ENCODE measurements at regions not wholly inside any gene's neighbourhood (a gene's known extent, or its start where the extent isn't known, plus 50 kb on each side); places are given as distances from the start of the nearest gene placed in this dataset.

GRCh38 chr1:61605607-61606321, 119.2 kb downstream of the TM2D1 start:
- TF ChIP-seq CTCF (IDR thresholded peaks at IDR 0.05; ENCODE audit: control extremely low read depth, extremely low read depth): no peak
- no peaks in the 10 kb centered on the region for H3K36me3 ChIP-seq (ENCODE audit: control insufficient read depth in 4 of 4, insufficient read depth in 4 of 4, low read length in 4 of 4)
- peaks cover 0 to 1% (median 0%) of the 10 kb centered on the region in 5 donors for H3K4me1 ChIP-seq (ENCODE audit: control insufficient read depth in 5 of 5, insufficient read depth in 5 of 5, low read length in 5 of 5)
- H3K27me3 ChIP-seq (ENCODE audit: control insufficient read depth in 3 of 3, insufficient read depth in 3 of 3, low read length in 2 of 3): no peaks in the 10 kb centered on the region
- H3K4me3 ChIP-seq: no peak overlapping the region
- H3K9me3 ChIP-seq (ENCODE audit: control insufficient read depth in 4 of 4, insufficient read depth in 3 of 4, low read length in 3 of 4): no peaks in the 10 kb centered on the region
- DNase-seq: no peak
- peak overlapping the region in 1 of 2 donors; percentile 35 for H3K27ac ChIP-seq (ENCODE audit: low read depth in 1 of 2, low read length in 1 of 2)
- H3K9ac ChIP-seq (ENCODE audit: insufficient read depth in 1 of 2, low read length in 2 of 2): no peak overlapping the region
- 49 to 59% methylated on average over 4 of the region's 4 CpGs for WGBS, 2 donors
- no peak for ATAC-seq (ENCODE audit: insufficient read depth, low FRiP score)

- Histone ChIP-seq H3K36me3 (ENCODE audit: control insufficient read depth in 4 of 4, insufficient read depth in 4 of 4, low read length in 4 of 4) (no peaks in the 10 kb centered on the region), H3K4me1 (ENCODE audit: control insufficient read depth in 5 of 5, insufficient read depth in 5 of 5, low read length in 5 of 5) (peaks cover 0 to 1% (median 0%) of the 10 kb centered on the region in 5 donors), H3K9ac (ENCODE audit: insufficient read depth in 1 of 2, low read length in 2 of 2) (no peak overlapping the region), H3K27me3 (ENCODE audit: control insufficient read depth in 3 of 3, insufficient read depth in 3 of 3, low read length in 2 of 3) (no peaks in the 10 kb centered on the region), H3K4me3 (no peak overlapping the region), H3K27ac (ENCODE audit: low read depth in 1 of 2, low read length in 1 of 2) (no peak overlapping the region), H3K9me3 (ENCODE audit: control insufficient read depth in 4 of 4, insufficient read depth in 3 of 4, low read length in 3 of 4) (no peaks in the 10 kb centered on the region)
- 37 to 84% methylated on average over 1 of the region's 1 CpG for WGBS, 2 donors
- ATAC-seq (ENCODE audit: insufficient read depth, low FRiP score): no peak
- no peak for DNase-seq
- TF ChIP-seq CTCF (IDR thresholded peaks at IDR 0.05; ENCODE audit: control extremely low read depth, extremely low read depth): no peak
These were observed 120.3 kb downstream of the TM2D1 start for GRCh38 chr1:61604684-61605083.

GRCh38 chr1:61604261-61604660, 120.7 kb downstream of the TM2D1 start:
- whole genome bisulfite sequencing, 2 donors: 91 to 94% methylated on average over 4 of the region's 4 CpGs
- DNase-seq: no peak
- no peak for TF ChIP-seq CTCF (IDR thresholded peaks at IDR 0.05; ENCODE audit: control extremely low read depth, extremely low read depth)
- no peak overlapping the region for H3K27ac ChIP-seq (ENCODE audit: low read depth in 1 of 2, low read length in 1 of 2)
- no peak overlapping the region for H3K4me3 ChIP-seq
- no peaks in the 10 kb centered on the region for H3K27me3 ChIP-seq (ENCODE audit: control insufficient read depth in 3 of 3, insufficient read depth in 3 of 3, low read length in 2 of 3)
- H3K9me3 ChIP-seq (ENCODE audit: control insufficient read depth in 4 of 4, insufficient read depth in 3 of 4, low read length in 3 of 4): no peaks in the 10 kb centered on the region
- H3K9ac ChIP-seq (ENCODE audit: insufficient read depth in 1 of 2, low read length in 2 of 2): no peak overlapping the region
- H3K4me1 ChIP-seq (ENCODE audit: control insufficient read depth in 5 of 5, insufficient read depth in 5 of 5, low read length in 5 of 5): peaks cover 0 to 1% (median 0%) of the 10 kb centered on the region in 5 donors
- no peaks in the 10 kb centered on the region for H3K36me3 ChIP-seq (ENCODE audit: control insufficient read depth in 4 of 4, insufficient read depth in 4 of 4, low read length in 4 of 4)
- ATAC-seq (ENCODE audit: insufficient read depth, low FRiP score): no peak

GRCh38 chr1:61602663-61603062, 122.3 kb downstream of the TM2D1 start:
- H3K4me1 ChIP-seq (ENCODE audit: control insufficient read depth in 5 of 5, insufficient read depth in 5 of 5, low read length in 5 of 5): peaks cover 0 to 1% (median 0%) of the 10 kb centered on the region in 5 donors
- H3K27ac ChIP-seq (ENCODE audit: low read depth in 1 of 2, low read length in 1 of 2): no peak overlapping the region
- no peaks in the 10 kb centered on the region for H3K27me3 ChIP-seq (ENCODE audit: control insufficient read depth in 3 of 3, insufficient read depth in 3 of 3, low read length in 2 of 3)
- H3K9ac ChIP-seq (ENCODE audit: insufficient read depth in 1 of 2, low read length in 2 of 2): no peak overlapping the region
- no peak for TF ChIP-seq CTCF (IDR thresholded peaks at IDR 0.05; ENCODE audit: control extremely low read depth, extremely low read depth)
- peaks cover 0 to 4% (median 0%) of the 10 kb centered on the region in 4 donors for H3K9me3 ChIP-seq (ENCODE audit: control insufficient read depth in 4 of 4, insufficient read depth in 3 of 4, low read length in 3 of 4)
- no peak for ATAC-seq (ENCODE audit: insufficient read depth, low FRiP score)
- H3K36me3 ChIP-seq (ENCODE audit: control insufficient read depth in 4 of 4, insufficient read depth in 4 of 4, low read length in 4 of 4): no peaks in the 10 kb centered on the region
- WGBS, 2 donors: 91 to 99% methylated on average over 3 of the region's 3 CpGs
- DNase-seq: no peak
- no peak overlapping the region for H3K4me3 ChIP-seq

All from lung (tissue), 11 donors.